ENCODE measurements at regions not wholly inside any gene's neighbourhood (a gene's known extent, or its start where the extent isn't known, plus 50 kb on each side); places are given as distances from the start of the nearest gene placed in this dataset.

- no peak overlapping the region for H3K4me3 ChIP-seq (ENCODE audit: extremely low read depth in 1 of 4, insufficient read depth in 2 of 4, low read depth in 3 of 4, low read length in 4 of 4)
- no peak overlapping the region for H3K27ac ChIP-seq (ENCODE audit: low read depth, low read length)
- H2BK5ac ChIP-seq (ENCODE audit: low read depth, low read length), result no peak overlapping the region
- POLR2A ChIA-PET (ENCODE audit: partially characterized antibody), result interaction anchor here (0.6 kb wide), 1 partner anchor 129 kb away, joined by 4 read pairs; no protein-coding TSS in a partner anchor
- FAIRE-seq (no peak), DNase-seq (ENCODE audit: low read depth in 1 of 2, low spot score in 2 of 2) (no peak)
- no peaks in the 10 kb centered on the region for H3K27me3 ChIP-seq (replicated peaks in 1 of 4; ENCODE audit: control insufficient read depth in 3 of 4, extremely low read depth in 1 of 4, insufficient read depth in 3 of 4, low read length in 3 of 4)
- peak overlapping the region; percentile 24; the same call in 1 of the 2 replicates for H2AFZ ChIP-seq (ENCODE audit: low read length)
- H3K23ac ChIP-seq (ENCODE audit: insufficient read length), result no peak overlapping the region
- H3K14ac ChIP-seq (ENCODE audit: insufficient read length), result no peak overlapping the region
- no peak overlapping the region for H4K91ac ChIP-seq (replicated peaks; ENCODE audit: insufficient read length, low read length)
- no peak overlapping the region for H3K4me2 ChIP-seq (ENCODE audit: insufficient read depth in 1 of 2, low read depth in 2 of 2, low read length in 2 of 2)
- no peak overlapping the region for H2AK5ac ChIP-seq (ENCODE audit: low read depth, low read length)
- H3K4me1 ChIP-seq (replicated peaks in 1 of 4; ENCODE audit: control insufficient read depth in 3 of 4, insufficient read depth in 4 of 4, low read length in 3 of 4), result no peaks in the 10 kb centered on the region
- H3K18ac ChIP-seq (ENCODE audit: extremely low read depth, low read length), result no peak overlapping the region
- H3K79me1 ChIP-seq (ENCODE audit: low read depth, low read length), result no peaks in the 10 kb centered on the region
- H3K79me2 ChIP-seq (ENCODE audit: control insufficient read depth in 1 of 2, insufficient read depth in 2 of 2, low read length in 2 of 2), result no peaks in the 10 kb centered on the region
- H4K5ac ChIP-seq (ENCODE audit: insufficient read length, low read depth, low read length), result no peak overlapping the region
- no peak overlapping the region for H4K8ac ChIP-seq (ENCODE audit: extremely low read depth, insufficient read depth, low read length)
- H2BK12ac ChIP-seq (ENCODE audit: low read depth, low read length), result no peak overlapping the region; the same call in 1 of the 2 replicates
- no peaks in the 10 kb centered on the region for H3K23me2 ChIP-seq (ENCODE audit: low read depth, low read length)
- H3K9ac ChIP-seq (replicated peaks in 1 of 4; ENCODE audit: extremely low read depth in 1 of 4, low read depth in 3 of 4, low read length in 3 of 4), result no peak overlapping the region
- no peaks in the 10 kb centered on the region for H3K9me3 ChIP-seq (ENCODE audit: insufficient read depth in 2 of 2, low read depth in 1 of 2, low read length in 1 of 2)
- no peak overlapping the region for H2BK15ac ChIP-seq (ENCODE audit: low read length)
- no peak overlapping the region for H3K4ac ChIP-seq (replicated peaks; ENCODE audit: insufficient read length, low read depth, low read length)
- H3K36me3 ChIP-seq (ENCODE audit: control insufficient read depth in 2 of 4, insufficient read depth in 4 of 4, low read length in 3 of 4), result no peaks in the 10 kb centered on the region
- no peak for TF ChIP-seq BACH1 (IDR thresholded peaks at IDR 0.05; ENCODE audit: low read length)
- TF ChIP-seq SIX5 (IDR thresholded peaks at IDR 0.05; ENCODE audit: low read depth, low read length), result no peak
- TF ChIP-seq EGR1 (IDR thresholded peaks at IDR 0.05; ENCODE audit: borderline replicate concordance, low read depth, low read length), result no peak
- no peak for TF ChIP-seq RAD21 (IDR thresholded peaks at IDR 0.05 in 1 of 2, conservative IDR thresholded peaks at IDR 0.05 in 1 of 2; ENCODE audit: low read depth in 2 of 2, low read length in 2 of 2)
- TF ChIP-seq BRCA1 (IDR thresholded peaks at IDR 0.05; ENCODE audit: low read depth, low read length), result no peak
- no peak for TF ChIP-seq RBBP5 (IDR thresholded peaks at IDR 0.05; ENCODE audit: borderline replicate concordance, low read depth, low read length)
- no peak for TF ChIP-seq CEBPB (IDR thresholded peaks at IDR 0.05; ENCODE audit: low read depth, low read length)
- TF ChIP-seq PHF8 (conservative IDR thresholded peaks at IDR 0.05; ENCODE audit: low read depth, low read length), result no peak
- TF ChIP-seq SUZ12 (IDR thresholded peaks at IDR 0.05; ENCODE audit: low read length), result no peak
- TF ChIP-seq, protein P1, sequence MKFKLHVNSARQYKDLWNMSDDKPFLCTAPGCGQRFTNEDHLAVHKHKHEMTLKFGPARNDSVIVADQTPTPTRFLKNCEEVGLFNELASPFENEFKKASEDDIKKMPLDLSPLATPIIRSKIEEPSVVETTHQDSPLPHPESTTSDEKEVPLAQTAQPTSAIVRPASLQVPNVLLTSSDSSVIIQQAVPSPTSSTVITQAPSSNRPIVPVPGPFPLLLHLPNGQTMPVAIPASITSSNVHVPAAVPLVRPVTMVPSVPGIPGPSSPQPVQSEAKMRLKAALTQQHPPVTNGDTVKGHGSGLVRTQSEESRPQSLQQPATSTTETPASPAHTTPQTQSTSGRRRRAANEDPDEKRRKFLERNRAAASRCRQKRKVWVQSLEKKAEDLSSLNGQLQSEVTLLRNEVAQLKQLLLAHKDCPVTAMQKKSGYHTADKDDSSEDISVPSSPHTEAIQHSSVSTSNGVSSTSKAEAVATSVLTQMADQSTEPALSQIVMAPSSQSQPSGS (IDR thresholded peaks at IDR 0.05; ENCODE audit: low read length), result no peak
- no peak for TF ChIP-seq POLR2AphosphoS5 (IDR thresholded peaks at IDR 0.05; ENCODE audit: low read depth, low read length)
- no peak for TF ChIP-seq CTBP2 (IDR thresholded peaks at IDR 0.05; ENCODE audit: borderline replicate concordance, insufficient read depth, insufficient read length, low read length)
- no peak for TF ChIP-seq ASH2L (IDR thresholded peaks at IDR 0.05; ENCODE audit: low read length)
- no peak overlapping the region for H2BK20ac ChIP-seq (ENCODE audit: low read length)
- H3K56ac ChIP-seq (replicated peaks; ENCODE audit: insufficient read length, low read depth, low read length), result no peak overlapping the region
- H4K20me1 ChIP-seq (replicated peaks in 1 of 2; ENCODE audit: control insufficient read depth in 1 of 2, insufficient read depth in 2 of 2, low read length in 2 of 2), result no peaks in the 10 kb centered on the region
- 82% methylated on average over 5 of the region's 5 CpGs; no CpG with 5 or more reads in 1 of the 2 experiments for WGBS, 2 experiments (ENCODE audit: extremely low coverage in 1 of 2, insufficient coverage in 1 of 2, insufficient read length in 1 of 2, insufficient replicate concordance in 2 of 2, low coverage in 1 of 2, low lambda C conversion rate in 2 of 2, missing lambda C conversion rate in 1 of 2)
- H2BK120ac ChIP-seq (replicated peaks; ENCODE audit: low read depth, low read length), result no peak overlapping the region
- CTCF ChIA-PET (ENCODE audit: partially characterized antibody), result interaction anchor here (0.7 to 4.3 kb wide), 4 partner anchors 12 to 121 kb away, joined by 3 to 26 read pairs (median 8); no protein-coding TSS in a partner anchor
These were observed 134.5 kb downstream of the RPS12 start for GRCh38 chr6:132948889-132949288.

All from H1 (cell line).